ENCODE measurements at regions not wholly inside any gene's neighbourhood (a gene's known extent, or its start where the extent isn't known, plus 50 kb on each side); places are given as distances from the start of the nearest gene placed in this dataset.
"Not testable (repeated sequence)": the region's sequence is repeated elsewhere in the genome, so short reads cannot be mapped to it uniquely, and the experiment has no call there.

DNA sequence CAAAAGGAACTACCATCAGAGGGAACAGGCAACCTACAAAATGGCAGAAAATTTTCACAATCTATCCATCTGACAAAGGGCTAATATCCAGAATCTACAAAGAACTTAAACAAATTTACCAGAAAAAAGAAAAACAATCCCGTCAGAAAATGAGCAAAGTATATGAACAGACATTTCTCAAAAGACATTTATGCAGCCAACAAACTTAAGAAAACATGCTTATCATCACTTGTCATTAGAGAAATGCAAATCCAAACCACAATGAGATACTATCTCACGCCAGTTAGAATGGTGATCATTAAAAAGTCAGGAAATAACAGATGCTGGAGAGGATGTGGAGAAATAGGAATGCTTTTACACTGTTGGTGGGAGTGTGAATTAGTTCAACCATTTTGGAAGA, 516.2 kb downstream of the NFIB start:
- DNase-seq (ENCODE audit: low spot score); in situ Hi-C loops (cut with HindIII; ENCODE audit: low sequenced_read_pairs): not testable (repeated sequence)

DNA sequence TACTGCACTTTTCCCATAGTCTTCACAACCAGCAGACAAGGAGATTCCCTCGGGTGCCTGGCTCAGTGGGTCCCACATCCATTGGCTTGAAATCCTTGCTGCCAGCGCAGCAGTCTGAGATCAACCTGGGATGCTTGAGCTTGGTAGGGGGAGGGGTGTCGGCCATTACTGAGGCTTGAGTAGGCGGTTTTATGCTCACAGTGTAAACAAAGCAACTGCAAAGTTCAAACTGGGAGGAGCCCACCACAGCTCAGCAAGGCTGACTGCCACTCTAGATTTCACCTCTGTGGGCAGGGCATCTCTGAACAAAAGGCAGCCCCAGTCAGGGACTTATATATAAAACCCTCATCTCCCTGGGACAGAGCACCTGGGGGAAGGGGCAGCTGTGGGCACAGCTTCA, 512.3 kb upstream of the MPDZ start:
- in situ Hi-C loops (cut with HindIII; ENCODE audit: low sequenced_read_pairs), result no loop called here
- no peak for DNase-seq (ENCODE audit: low spot score)

GRCh38 chr9:13790055-13790454, 510.6 kb upstream of the MPDZ start:
- in situ Hi-C loops (cut with HindIII; ENCODE audit: low sequenced_read_pairs), result no loop called here
- DNase-seq (ENCODE audit: low spot score), result no peak

DNA sequence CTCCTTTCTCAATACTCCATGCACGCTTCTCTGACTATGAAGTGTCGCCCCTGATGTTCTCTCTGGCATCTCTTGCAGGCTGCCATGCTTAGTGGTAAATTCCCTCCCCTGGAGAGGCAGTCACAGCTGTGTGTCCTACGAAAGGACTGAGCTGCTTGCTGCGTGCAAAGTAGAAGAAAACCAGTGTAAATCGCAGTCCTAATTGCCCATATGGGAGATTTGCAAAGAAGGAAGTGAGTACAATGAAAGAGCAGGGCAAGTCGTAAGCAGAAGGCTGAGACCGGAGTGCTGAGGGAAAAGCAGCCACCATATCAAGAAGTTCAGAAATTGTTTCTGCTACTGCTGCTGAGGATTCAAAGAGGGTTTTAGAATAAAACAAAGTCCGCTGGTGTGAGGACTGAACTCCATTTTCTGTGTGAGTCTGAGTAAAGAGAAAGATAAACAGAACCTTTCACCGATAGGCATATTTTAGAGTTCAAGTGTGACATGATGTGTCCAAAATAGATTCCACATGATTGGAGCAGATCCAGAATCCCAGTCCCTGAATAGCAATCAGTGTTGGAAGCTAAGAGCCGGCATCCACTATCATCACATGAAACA, 507.8 kb upstream of the MPDZ start:
- in situ Hi-C loops (cut with HindIII; ENCODE audit: low sequenced_read_pairs), result no loop called here
- DNase-seq (ENCODE audit: low spot score), result no peak

DNA sequence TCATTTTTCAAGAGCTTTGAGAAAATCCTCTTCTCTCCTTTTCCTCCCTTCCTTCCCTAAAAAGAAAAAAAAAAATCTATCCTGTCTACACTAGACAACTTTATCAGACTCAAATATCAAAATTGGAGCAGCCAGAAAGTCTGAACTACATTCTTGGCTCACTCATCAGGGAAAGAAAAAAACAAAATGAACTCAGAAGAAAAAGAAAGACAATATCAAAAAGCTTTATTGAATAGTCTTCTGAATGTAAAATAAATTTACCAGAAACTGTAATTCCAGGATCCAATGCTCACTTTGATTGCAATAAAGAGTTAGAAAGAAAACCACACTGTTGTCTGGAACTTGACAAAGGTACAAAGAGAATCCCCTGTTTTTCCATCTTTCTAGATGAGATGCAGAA, 507.2 kb upstream of the MPDZ start:
- in situ Hi-C loops (cut with HindIII; ENCODE audit: low sequenced_read_pairs), result no loop called here
- no peak for DNase-seq (ENCODE audit: low spot score)

- in situ Hi-C loops (cut with HindIII; ENCODE audit: low sequenced_read_pairs), result no loop called here
- DNase-seq (ENCODE audit: low spot score), result no peak
These were observed 506.6 kb upstream of the MPDZ start for GRCh38 chr9:13786131-13786530.

DNA sequence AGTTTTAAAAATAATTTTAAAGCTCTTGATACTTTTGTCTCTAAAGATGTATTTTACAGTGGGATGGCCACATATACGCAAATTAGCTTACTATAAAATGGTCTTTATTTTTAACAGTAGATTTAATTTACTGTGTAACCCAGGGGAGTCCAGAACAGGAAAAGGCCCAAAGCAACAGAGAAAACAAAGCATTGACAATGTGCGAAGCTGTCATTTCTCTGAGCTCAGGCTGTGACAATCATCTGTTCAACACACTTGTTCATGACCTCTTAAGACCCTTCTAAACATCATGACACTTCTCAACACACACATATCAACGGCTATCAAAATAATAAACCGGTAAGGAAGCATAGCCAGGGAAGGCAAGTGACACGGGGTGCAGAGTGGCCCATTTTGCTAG, 499.6 kb upstream of the MPDZ start:
- DNase-seq (ENCODE audit: low spot score), result no peak
- in situ Hi-C loops (cut with HindIII; ENCODE audit: low sequenced_read_pairs), result no loop called here

DNA sequence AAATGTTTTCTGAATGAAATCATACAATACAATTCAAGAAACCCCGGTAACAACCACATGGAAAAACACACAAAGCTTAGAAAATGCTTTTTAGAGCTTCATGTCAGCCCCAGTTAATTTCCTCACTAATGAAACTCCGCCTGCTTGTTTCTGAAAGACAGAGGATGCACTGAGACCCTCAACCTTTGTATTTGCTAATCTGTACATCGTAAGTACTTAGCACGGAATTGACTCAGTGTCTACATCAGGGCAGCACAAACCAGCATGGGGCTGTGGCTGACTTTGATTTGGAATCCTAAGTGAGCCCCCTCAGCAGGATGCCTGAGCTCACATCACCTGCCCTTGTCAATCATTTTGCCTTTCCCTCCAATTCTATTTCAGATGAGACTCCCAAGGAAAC, 499.1 kb upstream of the MPDZ start:
- in situ Hi-C loops (cut with HindIII; ENCODE audit: low sequenced_read_pairs), result no loop called here
- no peak for DNase-seq (ENCODE audit: low spot score)

DNA sequence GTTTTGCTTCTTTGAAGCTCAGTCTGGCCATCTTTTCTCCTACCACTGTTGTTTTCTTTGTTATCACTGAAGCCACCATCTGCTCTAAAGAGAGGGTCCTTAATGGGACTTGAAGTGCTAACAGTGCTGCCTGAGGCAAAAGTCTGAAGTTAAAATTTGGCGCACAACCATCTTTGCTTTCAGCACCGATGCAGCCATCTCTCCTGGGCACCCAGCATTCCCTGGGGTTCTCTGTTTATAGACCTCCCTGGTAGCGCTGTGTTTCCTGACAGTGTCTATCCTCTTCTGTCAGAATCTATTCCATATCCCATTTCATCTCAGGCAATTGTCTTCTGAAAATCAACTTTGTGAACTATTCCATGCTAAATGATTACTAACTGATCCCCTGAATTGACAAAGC, 491.5 kb upstream of the MPDZ start:
- no peak for DNase-seq (ENCODE audit: low spot score)
- in situ Hi-C loops (cut with HindIII; ENCODE audit: low sequenced_read_pairs), result no loop called here

- in situ Hi-C loops (cut with HindIII; ENCODE audit: low sequenced_read_pairs), result no loop called here
- no peak for DNase-seq (ENCODE audit: low spot score)
These were observed 490.1 kb upstream of the MPDZ start for GRCh38 chr9:13769641-13770040.

- DNase-seq (ENCODE audit: low spot score), result no peak
- in situ Hi-C loops (cut with HindIII; ENCODE audit: low sequenced_read_pairs), result no loop called here
These were observed 489.5 kb upstream of the MPDZ start for GRCh38 chr9:13769006-13769405.

DNA sequence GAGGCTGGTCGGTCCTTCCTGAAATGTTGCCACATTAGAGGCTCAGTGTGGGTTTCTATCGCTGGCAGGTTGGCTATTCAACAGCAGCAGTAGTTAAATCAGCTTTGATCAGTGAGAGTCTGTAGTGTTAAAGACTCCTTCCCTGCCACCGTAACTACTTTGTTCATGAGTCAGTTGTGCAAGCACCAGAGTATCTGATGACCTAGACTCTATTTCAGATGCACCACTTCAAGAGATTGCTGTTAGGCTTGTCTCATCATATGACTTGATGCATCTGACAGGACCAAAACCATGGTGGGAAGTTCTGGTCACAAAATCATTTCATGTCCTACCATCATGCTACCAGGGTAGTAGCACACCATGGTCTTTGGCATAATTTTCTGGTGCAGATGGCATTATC, 482.7 kb upstream of the MPDZ start:
- DNase-seq (ENCODE audit: low spot score), result no peak
- in situ Hi-C loops (cut with HindIII; ENCODE audit: low sequenced_read_pairs), result no loop called here

DNA sequence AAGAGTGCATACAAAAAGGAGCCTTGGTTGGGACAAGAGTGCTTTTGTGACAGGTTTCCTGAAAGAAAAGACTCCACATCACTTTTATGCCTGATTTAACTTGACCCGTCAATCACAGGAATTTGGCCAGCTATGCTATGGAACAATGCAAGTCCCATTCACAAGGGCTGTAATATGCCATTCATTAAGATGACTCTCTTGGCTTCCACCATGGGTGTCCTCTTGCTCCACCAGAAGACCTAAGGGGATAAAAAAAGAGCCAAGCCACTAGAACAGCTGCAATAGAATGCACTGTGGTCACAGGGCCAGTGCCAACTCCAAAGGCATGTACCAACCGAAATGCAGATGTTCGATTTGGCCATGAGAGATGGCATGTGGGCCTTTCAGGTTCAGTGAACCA, 480.1 kb upstream of the MPDZ start:
- DNase-seq (ENCODE audit: low spot score), result no peak
- in situ Hi-C loops (cut with HindIII; ENCODE audit: low sequenced_read_pairs), result no loop called here

- DNase-seq (ENCODE audit: low spot score), result no peak
- in situ Hi-C loops (cut with HindIII; ENCODE audit: low sequenced_read_pairs), result no loop called here
These were observed 479.4 kb upstream of the MPDZ start for GRCh38 chr9:13758936-13759335.

DNA sequence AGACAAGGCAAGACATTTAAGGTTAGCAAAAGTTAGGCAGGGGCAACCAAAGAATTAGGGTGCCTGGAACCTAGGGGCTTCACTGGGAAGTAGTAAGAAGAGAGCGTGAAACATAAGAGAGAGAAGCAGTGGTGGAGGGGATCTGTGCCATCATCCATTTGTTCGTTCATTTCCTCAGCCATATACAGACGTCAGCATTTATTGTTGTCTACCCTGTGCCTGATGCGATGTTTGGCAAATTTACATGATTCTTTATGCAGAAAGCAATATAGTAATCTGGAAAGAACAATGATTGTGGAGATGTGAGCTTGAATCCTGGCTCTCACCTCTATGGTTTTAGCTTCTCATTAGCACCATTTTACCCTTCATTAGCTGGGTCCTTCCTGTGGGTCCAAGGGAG, 477.5 kb upstream of the MPDZ start:
- in situ Hi-C loops (cut with HindIII; ENCODE audit: low sequenced_read_pairs), result no loop called here
- DNase-seq (ENCODE audit: low spot score), result no peak

GRCh38 chr9:13755551-13755950, 476.1 kb upstream of the MPDZ start:
- DNase-seq (ENCODE audit: low spot score), result no peak
- in situ Hi-C loops (cut with HindIII; ENCODE audit: low sequenced_read_pairs), result no loop called here

- in situ Hi-C loops (cut with HindIII; ENCODE audit: low sequenced_read_pairs), result no loop called here
- DNase-seq (ENCODE audit: low spot score), result peak; percentile 61
These were observed 471.1 kb upstream of the MPDZ start for GRCh38 chr9:13750639-13751038.

DNA sequence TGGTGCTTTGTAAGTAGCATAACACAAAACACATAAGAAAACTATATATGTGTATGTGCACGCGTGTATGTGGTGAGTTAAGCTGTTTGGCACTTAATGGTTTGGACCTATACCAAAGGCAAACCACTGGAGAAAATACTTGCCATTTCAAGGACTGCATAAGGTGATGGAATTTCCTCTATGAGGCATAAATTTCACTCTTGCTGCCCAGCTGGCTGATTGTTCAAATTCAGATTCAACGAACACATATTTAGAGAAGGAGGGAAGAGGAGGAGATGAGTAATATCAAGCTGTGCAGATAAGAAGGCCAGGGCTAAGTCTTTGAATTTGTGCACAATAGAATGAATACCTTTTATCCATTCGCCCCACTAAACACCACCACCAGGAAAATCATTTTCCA, 470.6 kb upstream of the MPDZ start:
- in situ Hi-C loops (cut with HindIII; ENCODE audit: low sequenced_read_pairs), result no loop called here
- no peak for DNase-seq (ENCODE audit: low spot score)

GRCh38 chr9:13746876-13747275, 467.4 kb upstream of the MPDZ start:
- no peak for DNase-seq (ENCODE audit: low spot score)
- in situ Hi-C loops (cut with HindIII; ENCODE audit: low sequenced_read_pairs), result no loop called here

DNA sequence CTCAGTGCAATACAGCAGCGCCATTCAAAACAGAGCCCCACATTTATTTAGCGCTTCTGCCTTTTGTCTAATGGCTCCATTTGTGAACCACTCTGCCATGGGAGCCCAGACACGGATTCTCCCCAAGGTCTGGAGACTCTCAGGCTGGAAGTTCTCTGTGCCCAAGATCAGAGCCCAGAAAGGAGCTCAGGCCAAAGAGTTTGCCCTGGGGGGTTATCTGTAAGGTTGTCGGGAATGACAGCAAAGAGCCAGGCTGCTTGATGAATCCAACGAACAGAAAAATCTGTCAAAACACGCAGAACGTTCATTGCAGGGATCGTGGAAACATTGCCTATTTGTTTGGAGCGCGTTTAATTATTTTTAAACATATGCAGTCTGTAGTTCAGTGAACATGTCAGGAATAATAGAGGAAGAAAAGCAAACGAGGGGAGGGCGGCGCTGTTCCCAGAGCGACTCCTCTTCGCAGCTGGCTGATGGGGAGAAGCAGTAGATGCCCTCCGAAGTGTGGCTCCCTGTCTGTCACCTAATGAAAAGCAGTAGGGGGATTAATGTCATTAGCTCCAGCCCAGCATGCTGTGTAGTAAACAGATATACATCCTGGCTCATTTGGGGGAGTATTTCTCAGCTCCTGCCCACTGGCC, 464.9 kb upstream of the MPDZ start:
- in situ Hi-C loops (cut with HindIII; ENCODE audit: low sequenced_read_pairs), result no loop called here
- no peak for DNase-seq (ENCODE audit: low spot score)

GRCh38 chr9:13737885-13738284, 458.4 kb upstream of the MPDZ start:
- in situ Hi-C loops (cut with HindIII; ENCODE audit: low sequenced_read_pairs), result no loop called here
- DNase-seq (ENCODE audit: low spot score), result no peak

DNA sequence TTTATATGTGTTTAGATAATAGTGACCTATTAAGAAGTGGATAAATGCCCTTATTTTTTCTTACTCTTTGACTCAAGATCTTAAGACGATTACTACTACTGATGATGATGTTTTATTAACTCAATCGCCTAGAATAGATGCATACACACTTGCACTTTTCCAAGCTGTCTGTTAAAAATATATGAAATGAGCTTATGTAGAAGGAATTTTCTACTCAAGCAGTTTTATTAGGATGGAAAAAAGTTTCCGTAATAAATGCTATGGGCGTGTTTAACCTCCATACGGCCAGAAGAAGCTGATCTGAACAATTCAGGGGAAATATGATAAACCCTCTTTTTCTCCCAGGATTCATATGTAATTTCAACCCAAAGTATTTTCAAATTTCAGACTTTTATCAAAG, 455.7 kb upstream of the MPDZ start:
- DNase-seq (ENCODE audit: low spot score), result no peak
- in situ Hi-C loops (cut with HindIII; ENCODE audit: low sequenced_read_pairs), result no loop called here

Data from G401 (cell line).